H1 (cell line): ENCODE measurements at regions not wholly inside any gene's neighbourhood (a gene's known extent, or its start where the extent isn't known, plus 50 kb on each side); places are given as distances from the start of the nearest gene placed in this dataset.

Experiments
- CBX5 ChIP-seq: fragments of 300-800, 300-1000 bp; sonication (generic); IDR thresholded peaks from 2 replicates; pipeline ENCODE4 v1.7.1; 2016; ENCODE audit warnings: antibody characterized with exemption, low read length, low read depth
- POLR2AphosphoS5 ChIP-seq: IDR thresholded peaks from 2 replicates; pipeline ENCODE4 v1.6.1; 2011; ENCODE audit warnings: low read depth, low read length
- RAD21 ChIP-seq, 2 experiments: IDR thresholded peaks in 1 of 2; conservative IDR thresholded peaks in 1 of 2; 2 replicates each; pipeline ENCODE4 v1.6.1; 2011; ENCODE audit warnings: low read depth in 2 of 2, low read length in 2 of 2, improper control_type of control experiment in 1 of 2, inconsistent platforms in 1 of 2, mild to moderate bottlenecking in 1 of 2, moderate library complexity in 1 of 2
- SIX5 ChIP-seq: IDR thresholded peaks from 2 replicates; pipeline ENCODE4 v1.6.1; 2011; ENCODE audit warnings: mild to moderate bottlenecking, low read depth, low read length
- SP1 ChIP-seq: IDR thresholded peaks from 2 replicates; pipeline ENCODE4 v1.6.1; 2011; ENCODE audit warnings: low read depth, low read length
- SP4 ChIP-seq: IDR thresholded peaks from 2 replicates; pipeline ENCODE4 v1.6.1; 2012; ENCODE audit warnings: low read length, inconsistent platforms

DNA sequence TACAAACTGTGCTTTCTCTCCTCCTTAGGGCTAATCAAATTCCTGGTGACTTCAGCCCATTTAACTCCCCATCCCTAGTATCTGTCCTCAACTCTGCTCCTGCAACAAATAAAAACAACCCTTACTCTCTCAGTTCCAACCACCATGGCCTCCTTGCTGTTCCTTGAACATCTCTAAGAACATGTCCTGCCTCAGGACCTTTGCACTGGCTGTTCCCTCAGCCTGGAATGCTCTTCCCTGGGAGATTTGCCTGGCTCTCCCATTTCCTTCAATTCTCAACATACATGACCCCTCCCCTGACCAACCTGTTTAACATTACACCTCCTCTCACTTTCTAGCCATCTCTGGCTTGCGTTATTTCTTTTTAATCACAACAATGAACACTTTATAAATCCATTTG lies 170.5 kb downstream of the PTPN11 start (continued):
- TF ChIP-seq SIX5 (no peak), RAD21 (IDR thresholded peaks at IDR 0.05 in 1 of 2, conservative IDR thresholded peaks at IDR 0.05 in 1 of 2; ENCODE audit: low read depth in 2 of 2, low read length in 2 of 2) (no peak), CBX5 (no peak), SP4 (no peak), SP1 (no peak), POLR2AphosphoS5 (no peak)
